GM13976 (cell line): ENCODE measurements at regions not wholly inside any gene's neighbourhood (a gene's known extent, or its start where the extent isn't known, plus 50 kb on each side); places are given as distances from the start of the nearest gene placed in this dataset.

Experiments
- DNase-seq: peaks from one replicate; pipeline ENCODE4 v3.0.0; 2012; ENCODE audit warnings: low spot score
- in situ Hi-C: fragments of 300-500 bp; cut with MboI; formaldehyde crosslinking; loops from one replicate; pipeline ENCODE4 v1.12.0; 2022; ENCODE audit warnings: low sequenced_read_pairs, mixed read lengths, inconsistent platforms; ENCODE audit not compliant: unreplicated experiment
- TF ChIP-seq, protein P1 (sequence below): IDR thresholded peaks from 2 replicates; pipeline ENCODE4 v1.5.1; 2012; ENCODE audit warnings: borderline replicate concordance, mild to moderate bottlenecking; ENCODE audit not compliant: insufficient read depth; ENCODE audit errors: extremely low read depth, missing control alignments, control extremely low read depth

DNA sequence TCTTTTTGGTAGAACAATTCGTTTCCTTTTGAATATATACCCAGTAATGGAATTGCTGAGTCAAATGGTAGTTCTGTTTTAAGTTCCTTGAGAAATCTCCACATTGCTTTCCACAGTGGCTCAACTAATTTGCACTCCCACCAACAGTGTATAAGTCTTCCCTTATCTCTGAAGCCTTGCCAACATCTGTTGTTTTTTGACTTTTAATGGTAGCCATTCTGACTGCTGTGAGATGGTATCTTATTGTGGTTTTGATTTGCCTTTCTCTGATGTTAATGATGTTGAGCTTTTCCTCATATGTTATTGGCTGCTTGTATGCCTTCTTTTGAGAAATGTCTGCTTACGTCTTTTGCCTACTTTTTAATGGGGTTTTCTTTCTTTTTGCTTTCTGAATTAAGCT lies 270.6 kb upstream of the MEIS2 start:
- no peak for DNase-seq
- in situ Hi-C loops: no loop called here

DNA sequence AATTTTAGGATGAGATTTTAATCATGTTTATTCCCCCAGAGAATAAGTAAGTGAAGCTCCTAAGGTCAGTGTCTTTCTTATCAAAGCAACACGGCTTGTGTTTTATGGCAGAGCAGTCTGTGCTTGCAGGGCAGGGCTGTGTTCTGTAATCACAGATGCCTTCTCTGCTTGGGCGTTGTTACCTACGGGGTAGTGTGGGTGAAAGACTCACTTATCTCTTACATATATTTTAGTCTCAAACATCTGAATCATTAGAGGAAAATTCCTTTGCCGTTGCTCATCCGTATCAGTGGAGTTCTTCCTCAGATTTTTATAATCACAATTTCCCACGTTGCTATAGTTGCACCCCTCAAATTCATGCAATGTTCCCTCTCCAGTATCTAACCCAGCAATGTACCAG lies 271.7 kb upstream of the MEIS2 start:
- TF ChIP-seq, protein P1, sequence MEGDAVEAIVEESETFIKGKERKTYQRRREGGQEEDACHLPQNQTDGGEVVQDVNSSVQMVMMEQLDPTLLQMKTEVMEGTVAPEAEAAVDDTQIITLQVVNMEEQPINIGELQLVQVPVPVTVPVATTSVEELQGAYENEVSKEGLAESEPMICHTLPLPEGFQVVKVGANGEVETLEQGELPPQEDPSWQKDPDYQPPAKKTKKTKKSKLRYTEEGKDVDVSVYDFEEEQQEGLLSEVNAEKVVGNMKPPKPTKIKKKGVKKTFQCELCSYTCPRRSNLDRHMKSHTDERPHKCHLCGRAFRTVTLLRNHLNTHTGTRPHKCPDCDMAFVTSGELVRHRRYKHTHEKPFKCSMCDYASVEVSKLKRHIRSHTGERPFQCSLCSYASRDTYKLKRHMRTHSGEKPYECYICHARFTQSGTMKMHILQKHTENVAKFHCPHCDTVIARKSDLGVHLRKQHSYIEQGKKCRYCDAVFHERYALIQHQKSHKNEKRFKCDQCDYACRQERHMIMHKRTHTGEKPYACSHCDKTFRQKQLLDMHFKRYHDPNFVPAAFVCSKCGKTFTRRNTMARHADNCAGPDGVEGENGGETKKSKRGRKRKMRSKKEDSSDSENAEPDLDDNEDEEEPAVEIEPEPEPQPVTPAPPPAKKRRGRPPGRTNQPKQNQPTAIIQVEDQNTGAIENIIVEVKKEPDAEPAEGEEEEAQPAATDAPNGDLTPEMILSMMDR: no peak
- in situ Hi-C loops: no loop called here
- DNase-seq: no peak

More for the DNA sequence above, 270.6 kb upstream of the MEIS2 start:
- TF ChIP-seq, protein P1: no peak

DNA sequence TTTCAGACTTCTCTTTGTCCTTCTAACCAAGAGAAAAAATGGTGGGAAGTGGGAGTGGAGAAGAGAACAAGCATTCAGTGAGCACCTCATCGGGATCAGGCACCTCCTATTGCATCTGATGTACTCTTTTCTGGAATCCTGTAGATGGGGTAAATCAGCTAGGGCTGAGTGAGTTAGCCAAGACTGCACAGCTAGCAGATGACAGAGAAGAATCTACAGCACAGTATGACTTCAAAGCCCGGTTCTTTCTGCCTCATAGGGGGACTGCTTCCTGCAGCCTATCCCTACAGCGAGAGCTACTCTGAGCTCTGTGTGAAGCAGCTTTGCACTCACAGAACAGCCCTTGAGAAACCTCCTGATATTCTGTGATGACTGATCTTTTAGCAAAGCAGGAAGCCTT lies 275.2 kb upstream of the MEIS2 start:
- TF ChIP-seq, protein P1: no peak
- in situ Hi-C loops: no loop called here

DNA sequence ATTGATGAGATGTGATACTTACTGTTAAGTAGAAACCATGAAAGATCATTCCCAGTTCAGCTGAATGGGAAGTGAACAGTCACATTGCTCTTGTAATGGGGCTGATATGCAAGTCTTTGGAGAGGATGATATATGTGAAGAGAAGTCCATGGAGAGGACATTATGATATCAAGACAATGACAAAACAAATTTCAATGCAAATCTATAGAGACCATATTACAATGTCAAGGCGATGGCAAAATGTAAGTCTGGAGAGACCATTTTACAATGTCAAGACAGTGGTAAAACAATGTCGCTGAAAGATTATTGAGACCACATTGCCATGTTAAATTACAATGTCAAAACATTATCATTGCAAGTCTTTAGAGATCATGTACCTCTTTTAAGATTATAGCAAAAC lies 277.1 kb upstream of the MEIS2 start:
- TF ChIP-seq, protein P1: no peak
- DNase-seq: no peak
- in situ Hi-C loops: no loop called here

More for the DNA sequence above, 275.2 kb upstream of the MEIS2 start:
- no peak for DNase-seq

DNA sequence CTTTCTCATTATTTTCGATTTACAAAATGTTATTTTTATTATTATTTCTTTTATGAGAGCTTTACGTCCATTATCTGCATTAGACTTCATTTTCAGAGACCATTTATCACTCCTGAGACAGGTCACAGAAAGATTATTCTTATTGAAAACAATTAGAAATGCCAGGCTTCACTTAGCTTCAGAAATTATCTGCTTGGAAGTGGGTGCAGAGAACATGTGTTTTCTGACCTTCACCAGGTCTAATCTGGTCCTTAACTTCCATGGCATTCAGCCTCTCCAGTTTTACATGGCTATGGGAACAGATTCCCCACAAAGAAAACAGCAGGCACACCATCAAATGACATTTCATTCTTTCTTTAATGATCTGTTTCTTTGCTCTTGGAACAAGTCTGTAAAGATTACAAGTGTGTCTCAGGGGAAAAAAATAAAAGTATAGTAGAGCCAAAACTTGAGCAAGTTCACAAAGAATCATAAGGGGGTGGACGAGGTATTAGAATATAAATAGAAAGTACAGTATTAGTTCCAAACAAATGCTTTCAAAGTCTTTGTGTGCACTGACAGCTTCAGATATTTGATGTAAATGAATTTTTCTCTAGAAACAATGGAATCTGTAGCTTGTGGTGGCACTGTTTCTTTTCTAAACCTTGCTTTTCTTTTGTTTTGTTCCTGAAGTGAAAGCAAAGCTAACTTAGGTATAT lies 294.2 kb upstream of the MEIS2 start:
- TF ChIP-seq, protein P1: no peak
- in situ Hi-C loops: no loop called here
- no peak for DNase-seq

DNA sequence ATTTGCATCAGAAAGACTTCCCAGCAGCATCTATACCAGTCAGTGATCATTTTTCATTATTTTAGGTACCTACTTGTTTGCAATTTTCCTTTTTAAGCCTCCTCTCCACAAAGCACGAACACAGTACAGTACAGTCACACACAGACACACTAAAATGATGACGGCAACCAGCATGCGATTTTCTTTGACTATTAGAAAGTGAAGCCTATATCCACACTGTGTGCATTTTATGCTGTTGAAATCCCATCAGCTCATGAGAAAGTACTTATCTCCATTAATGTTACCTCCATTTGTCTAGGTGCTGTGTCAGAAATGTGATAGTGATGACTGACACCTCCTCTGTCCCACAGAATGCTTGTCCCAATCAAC lies 294.7 kb upstream of the MEIS2 start:
- TF ChIP-seq, protein P1: no peak
- in situ Hi-C loops: no loop called here

More for the DNA sequence above, 294.7 kb upstream of the MEIS2 start:
- no peak for DNase-seq
